ENCODE measurements at regions not wholly inside any gene's neighbourhood (a gene's known extent, or its start where the extent isn't known, plus 50 kb on each side); places are given as distances from the start of the nearest gene placed in this dataset.

DNA sequence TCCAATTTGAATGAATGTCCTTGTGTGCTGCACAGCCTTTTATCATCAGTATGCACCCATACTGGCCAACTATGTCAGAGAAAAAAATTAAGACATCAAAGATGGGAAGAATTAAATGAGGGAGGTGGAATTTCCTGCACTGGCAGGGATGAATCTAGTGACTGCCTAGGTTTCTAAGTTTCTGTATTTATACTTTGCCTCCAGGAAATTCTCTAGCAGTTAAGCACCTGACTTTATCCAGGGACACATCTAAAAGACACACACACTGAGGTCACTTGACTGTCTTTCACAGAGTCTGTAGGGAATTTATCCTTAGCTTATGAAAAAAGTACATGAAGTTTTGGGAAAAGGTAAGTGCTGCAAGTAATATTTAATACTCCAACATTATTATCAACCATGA, 636.5 kb upstream of the PTCHD4 start:
- Histone ChIP-seq H3K9me3 (ENCODE audit: control insufficient read depth, low read length) (no peaks in the 10 kb centered on the region), H2BK12ac (ENCODE audit: low read length in 2 of 2) (no peak overlapping the region), H3K36me3 (ENCODE audit: control insufficient read depth in 1 of 2, insufficient read depth in 2 of 2, low read depth in 1 of 2, low read length in 2 of 2) (no peaks in the 10 kb centered on the region), H3K4me3 (ENCODE audit: insufficient read depth in 1 of 2, low read depth in 1 of 2, low read length in 2 of 2) (no peak overlapping the region), H3K18ac (ENCODE audit: low read depth in 1 of 2, low read length in 2 of 2) (no peak overlapping the region), H2AK5ac (ENCODE audit: low read length, severe bottlenecking) (no peak overlapping the region), H3K79me1 (replicated peaks; ENCODE audit: low read length, poor library complexity, severe bottlenecking) (no peaks in the 10 kb centered on the region), H2AFZ (ENCODE audit: low read depth, low read length) (no peak overlapping the region), H3K9ac (ENCODE audit: low read length) (no peak overlapping the region), H4K8ac (ENCODE audit: low read length) (no peak overlapping the region), H4K91ac (ENCODE audit: low read length) (no peak overlapping the region), H2BK15ac (ENCODE audit: low read depth, poor library complexity, severe bottlenecking) (no peak overlapping the region), H3K23ac (ENCODE audit: low read length in 2 of 2) (no peak overlapping the region), H2BK120ac (ENCODE audit: low read depth, low read length) (no peak overlapping the region), H2BK5ac (ENCODE audit: low read depth, low read length, poor library complexity, severe bottlenecking) (no peak overlapping the region), H3K14ac (ENCODE audit: low read length in 2 of 2) (no peak overlapping the region), H3K27me3 (ENCODE audit: control insufficient read depth in 1 of 2, insufficient read depth in 1 of 2, low read length in 2 of 2) (no peaks in the 10 kb centered on the region), H3K4me2 (ENCODE audit: low read length, poor library complexity, severe bottlenecking) (no peak overlapping the region), H3K27ac (ENCODE audit: low read length, poor library complexity, severe bottlenecking) (no peak overlapping the region), H3K4ac (ENCODE audit: low read depth in 1 of 2, low read length in 2 of 2) (no peak overlapping the region), H3K4me1 (ENCODE audit: control insufficient read depth, insufficient read depth, low read depth, low read length) (no peaks in the 10 kb centered on the region)
- DNase-seq = no peak

DNA sequence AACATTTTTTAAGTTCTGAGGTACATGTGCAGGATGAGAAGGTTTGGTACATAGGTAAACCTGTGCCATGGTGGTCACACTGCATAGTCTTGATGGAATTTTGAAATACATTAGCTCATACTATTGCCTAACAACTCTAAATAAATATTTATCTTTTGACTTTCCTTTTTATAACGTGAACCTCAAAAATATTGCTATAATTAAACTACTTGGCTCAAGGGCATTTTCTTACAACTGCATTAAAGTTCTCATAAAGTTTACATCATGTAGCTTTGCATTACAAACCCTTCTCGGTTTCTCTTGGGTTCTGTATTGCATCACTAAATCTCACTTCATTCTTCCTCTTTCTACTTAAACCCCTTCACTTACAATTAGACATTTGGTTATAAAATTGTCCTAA, 636.0 kb upstream of the PTCHD4 start:
- no peak overlapping the region for H2AK5ac ChIP-seq (ENCODE audit: low read length, severe bottlenecking)

DNA sequence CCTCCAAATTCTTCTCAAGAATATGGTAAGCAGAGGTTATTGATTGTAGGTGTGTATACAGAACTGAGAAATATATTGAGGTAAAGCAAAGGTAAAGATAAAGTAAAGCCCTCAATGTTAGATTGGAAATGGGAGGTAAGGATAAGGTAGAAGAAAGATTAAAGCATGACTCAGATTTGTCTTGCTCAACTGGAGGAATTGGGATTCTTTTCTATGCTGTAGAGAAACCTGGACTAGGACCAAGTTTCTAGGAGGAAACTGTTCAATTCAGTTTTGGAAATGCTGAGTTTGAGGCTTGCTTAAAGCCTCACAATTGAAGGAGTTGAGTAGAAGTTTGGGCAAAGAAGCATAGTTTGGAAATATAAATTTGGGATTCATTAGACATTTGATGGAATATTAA, 634.0 kb upstream of the PTCHD4 start:
- Histone ChIP-seq H3K9me3 (ENCODE audit: control insufficient read depth, low read length) (no peaks in the 10 kb centered on the region), H3K4me2 (ENCODE audit: low read length, poor library complexity, severe bottlenecking) (no peak overlapping the region), H2BK120ac (ENCODE audit: low read depth, low read length) (no peak overlapping the region), H3K27ac (ENCODE audit: low read length, poor library complexity, severe bottlenecking) (no peak overlapping the region), H3K18ac (ENCODE audit: low read depth in 1 of 2, low read length in 2 of 2) (no peak overlapping the region), H3K36me3 (ENCODE audit: control insufficient read depth in 1 of 2, insufficient read depth in 2 of 2, low read depth in 1 of 2, low read length in 2 of 2) (no peaks in the 10 kb centered on the region), H3K9ac (ENCODE audit: low read length) (no peak overlapping the region), H4K8ac (ENCODE audit: low read length) (no peak overlapping the region), H3K23ac (ENCODE audit: low read length in 2 of 2) (no peak overlapping the region), H3K79me1 (replicated peaks; ENCODE audit: low read length, poor library complexity, severe bottlenecking) (no peaks in the 10 kb centered on the region), H3K14ac (ENCODE audit: low read length in 2 of 2) (no peak overlapping the region), H3K4me1 (ENCODE audit: control insufficient read depth, insufficient read depth, low read depth, low read length) (no peaks in the 10 kb centered on the region), H2AK5ac (ENCODE audit: low read length, severe bottlenecking) (no peak overlapping the region), H3K4me3 (ENCODE audit: insufficient read depth in 1 of 2, low read depth in 1 of 2, low read length in 2 of 2) (no peak overlapping the region), H2BK15ac (ENCODE audit: low read depth, poor library complexity, severe bottlenecking) (no peak overlapping the region), H2BK5ac (ENCODE audit: low read depth, low read length, poor library complexity, severe bottlenecking) (no peak overlapping the region), H3K27me3 (ENCODE audit: control insufficient read depth in 1 of 2, insufficient read depth in 1 of 2, low read length in 2 of 2) (no peaks in the 10 kb centered on the region), H2AFZ (ENCODE audit: low read depth, low read length) (no peak overlapping the region), H2BK12ac (ENCODE audit: low read length in 2 of 2) (no peak overlapping the region), H4K91ac (ENCODE audit: low read length) (no peak overlapping the region), H3K4ac (ENCODE audit: low read depth in 1 of 2, low read length in 2 of 2) (no peak overlapping the region)
- no peak for DNase-seq

More for the DNA sequence above, 636.0 kb upstream of the PTCHD4 start:
- H3K27ac ChIP-seq (ENCODE audit: low read length, poor library complexity, severe bottlenecking) = no peak overlapping the region
- no peak overlapping the region for H3K23ac ChIP-seq (ENCODE audit: low read length in 2 of 2)
- H3K79me1 ChIP-seq (replicated peaks; ENCODE audit: low read length, poor library complexity, severe bottlenecking) = no peaks in the 10 kb centered on the region
- no peaks in the 10 kb centered on the region for H3K4me1 ChIP-seq (ENCODE audit: control insufficient read depth, insufficient read depth, low read depth, low read length)
- no peak overlapping the region for H2BK12ac ChIP-seq (ENCODE audit: low read length in 2 of 2)
- no peak overlapping the region for H3K4ac ChIP-seq (ENCODE audit: low read depth in 1 of 2, low read length in 2 of 2)
- no peaks in the 10 kb centered on the region for H3K36me3 ChIP-seq (ENCODE audit: control insufficient read depth in 1 of 2, insufficient read depth in 2 of 2, low read depth in 1 of 2, low read length in 2 of 2)
- no peak overlapping the region for H3K14ac ChIP-seq (ENCODE audit: low read length in 2 of 2)
- H3K18ac ChIP-seq (ENCODE audit: low read depth in 1 of 2, low read length in 2 of 2) = no peak overlapping the region
- no peak overlapping the region for H3K9ac ChIP-seq (ENCODE audit: low read length)
- 71% methylated on average over 2 of the region's 2 CpGs for WGBS
- no peak overlapping the region for H4K8ac ChIP-seq (ENCODE audit: low read length)
- no peaks in the 10 kb centered on the region for H3K9me3 ChIP-seq (ENCODE audit: control insufficient read depth, low read length)
- H2AFZ ChIP-seq (ENCODE audit: low read depth, low read length) = no peak overlapping the region
- no peak overlapping the region for H2BK15ac ChIP-seq (ENCODE audit: low read depth, poor library complexity, severe bottlenecking)
- no peak overlapping the region for H2BK120ac ChIP-seq (ENCODE audit: low read depth, low read length)
- peak; percentile 10 for DNase-seq
- no peak overlapping the region for H2BK5ac ChIP-seq (ENCODE audit: low read depth, low read length, poor library complexity, severe bottlenecking)
- H3K27me3 ChIP-seq (ENCODE audit: control insufficient read depth in 1 of 2, insufficient read depth in 1 of 2, low read length in 2 of 2) = no peaks in the 10 kb centered on the region
- H4K91ac ChIP-seq (ENCODE audit: low read length) = no peak overlapping the region
- H3K4me2 ChIP-seq (ENCODE audit: low read length, poor library complexity, severe bottlenecking) = no peak overlapping the region
- no peak overlapping the region for H3K4me3 ChIP-seq (ENCODE audit: insufficient read depth in 1 of 2, low read depth in 1 of 2, low read length in 2 of 2)

DNA sequence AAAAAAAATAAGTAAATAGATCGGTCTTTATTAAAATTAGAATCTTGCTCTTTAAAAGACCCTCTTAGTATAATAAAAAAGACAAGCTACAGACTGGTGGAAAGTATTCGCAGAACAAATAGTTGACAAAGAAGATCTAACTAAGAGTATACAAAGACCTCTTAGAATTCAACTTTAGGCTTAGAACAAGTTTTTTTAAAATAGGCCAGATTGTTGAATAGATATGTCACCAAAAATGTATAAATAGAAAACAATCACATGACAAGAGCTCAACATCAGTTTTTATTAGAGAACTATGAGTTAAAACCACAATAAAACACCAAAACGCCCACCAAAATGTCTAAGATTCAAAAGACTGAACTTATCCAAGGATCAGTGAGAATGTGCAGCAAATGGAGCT, 632.7 kb upstream of the PTCHD4 start:
- Histone ChIP-seq H3K4me3 (ENCODE audit: insufficient read depth in 1 of 2, low read depth in 1 of 2, low read length in 2 of 2) (no peak overlapping the region), H2BK5ac (ENCODE audit: low read depth, low read length, poor library complexity, severe bottlenecking) (no peak overlapping the region), H3K9ac (ENCODE audit: low read length) (no peak overlapping the region), H4K8ac (ENCODE audit: low read length) (no peak overlapping the region), H3K4ac (ENCODE audit: low read depth in 1 of 2, low read length in 2 of 2) (no peak overlapping the region), H3K4me1 (ENCODE audit: control insufficient read depth, insufficient read depth, low read depth, low read length) (no peaks in the 10 kb centered on the region), H3K79me1 (replicated peaks; ENCODE audit: low read length, poor library complexity, severe bottlenecking) (no peaks in the 10 kb centered on the region), H3K23ac (ENCODE audit: low read length in 2 of 2) (no peak overlapping the region), H3K27me3 (ENCODE audit: control insufficient read depth in 1 of 2, insufficient read depth in 1 of 2, low read length in 2 of 2) (no peaks in the 10 kb centered on the region), H4K91ac (ENCODE audit: low read length) (no peak overlapping the region), H3K4me2 (ENCODE audit: low read length, poor library complexity, severe bottlenecking) (no peak overlapping the region), H3K36me3 (ENCODE audit: control insufficient read depth in 1 of 2, insufficient read depth in 2 of 2, low read depth in 1 of 2, low read length in 2 of 2) (no peaks in the 10 kb centered on the region), H3K18ac (ENCODE audit: low read depth in 1 of 2, low read length in 2 of 2) (no peak overlapping the region), H3K14ac (ENCODE audit: low read length in 2 of 2) (no peak overlapping the region), H2AFZ (ENCODE audit: low read depth, low read length) (no peak overlapping the region), H3K27ac (ENCODE audit: low read length, poor library complexity, severe bottlenecking) (no peak overlapping the region), H2BK120ac (ENCODE audit: low read depth, low read length) (no peak overlapping the region), H2AK5ac (ENCODE audit: low read length, severe bottlenecking) (no peak overlapping the region), H2BK12ac (ENCODE audit: low read length in 2 of 2) (no peak overlapping the region), H2BK15ac (ENCODE audit: low read depth, poor library complexity, severe bottlenecking) (no peak overlapping the region), H3K9me3 (ENCODE audit: control insufficient read depth, low read length) (no peaks in the 10 kb centered on the region)
- 100% methylated on average over 1 of the region's 3 CpGs for WGBS
- DNase-seq = no peak
